ENCODE measurements at regions not wholly inside any gene's neighbourhood (a gene's known extent, or its start where the extent isn't known, plus 50 kb on each side); places are given as distances from the start of the nearest gene placed in this dataset.

- CTCF ChIA-PET = no interaction called here
- Histone ChIP-seq H3K27me3 (ENCODE audit: control insufficient read depth, insufficient read depth, low read length) (no peaks in the 10 kb centered on the region), H3K27ac (ENCODE audit: low read depth, low read length) (no peak overlapping the region), H3K4me3 (ENCODE audit: low read depth, low read length) (no peak overlapping the region), H3K9me3 (ENCODE audit: control insufficient read depth, insufficient read depth, low read length) (no peaks in the 10 kb centered on the region)
- DNase-seq (ENCODE audit: low read depth, low spot score) = no peak
- POLR2A ChIA-PET = no interaction called here
- no peak for TF ChIP-seq CTCF (IDR thresholded peaks at IDR 0.05; ENCODE audit: low read depth, low read length)
These were observed 161.8 kb downstream of the IBTK start for GRCh38 chr6:82085701-82086100.

DNA sequence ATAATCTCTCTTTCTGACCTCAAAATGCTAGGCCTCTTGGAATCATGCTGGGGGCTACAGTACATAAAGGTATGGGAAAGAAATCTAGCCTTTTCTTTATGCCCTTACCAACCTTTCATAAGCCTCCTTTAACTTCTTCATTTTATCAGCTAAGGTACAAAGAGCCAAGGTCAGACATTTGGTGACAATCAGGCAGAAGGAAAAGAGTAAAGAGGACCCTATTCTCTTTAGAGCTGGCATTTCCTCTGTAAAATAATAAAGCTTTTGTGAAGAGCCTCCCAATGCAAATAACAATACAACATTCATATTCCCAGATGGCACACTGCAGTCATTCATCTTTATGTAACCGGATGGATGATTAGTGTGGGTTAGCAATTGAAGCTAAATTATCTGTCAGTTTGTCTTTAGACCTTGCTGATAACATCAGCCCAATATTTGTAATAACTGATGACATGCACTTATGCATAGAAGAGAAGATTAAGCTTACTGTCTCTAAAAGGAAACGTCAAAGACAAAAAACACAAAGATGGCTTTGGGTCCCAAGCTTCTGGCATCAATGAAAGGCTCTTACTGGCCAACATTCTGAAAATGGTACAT lies 163.1 kb downstream of the IBTK start:
- H3K9me3 ChIP-seq (ENCODE audit: control insufficient read depth, insufficient read depth, low read length) = no peaks in the 10 kb centered on the region
- H3K4me3 ChIP-seq (ENCODE audit: low read depth, low read length) = no peak overlapping the region
- no peak for TF ChIP-seq CTCF (IDR thresholded peaks at IDR 0.05; ENCODE audit: low read depth, low read length)
- H3K27me3 ChIP-seq (ENCODE audit: control insufficient read depth, insufficient read depth, low read length) = no peaks in the 10 kb centered on the region
- CTCF ChIA-PET = interaction anchor here (1.0 kb wide), 1 partner anchor 78 kb away, joined by 3 read pairs; no protein-coding TSS in a partner anchor
- POLR2A ChIA-PET = no interaction called here
- DNase-seq (ENCODE audit: low read depth, low spot score) = no peak
- H3K27ac ChIP-seq (ENCODE audit: low read depth, low read length) = no peak overlapping the region

- ChIA-PET POLR2A (no interaction called here), CTCF (no interaction called here)
- H3K4me3 ChIP-seq (ENCODE audit: low read depth, low read length) = no peak overlapping the region
- DNase-seq (ENCODE audit: low read depth, low spot score) = no peak
- no peaks in the 10 kb centered on the region for H3K27me3 ChIP-seq (ENCODE audit: control insufficient read depth, insufficient read depth, low read length)
- TF ChIP-seq CTCF (IDR thresholded peaks at IDR 0.05; ENCODE audit: low read depth, low read length) = no peak
- no peak overlapping the region for H3K27ac ChIP-seq (ENCODE audit: low read depth, low read length)
- H3K9me3 ChIP-seq (ENCODE audit: control insufficient read depth, insufficient read depth, low read length) = no peaks in the 10 kb centered on the region
These were observed 163.9 kb downstream of the IBTK start for GRCh38 chr6:82083646-82084045.

DNA sequence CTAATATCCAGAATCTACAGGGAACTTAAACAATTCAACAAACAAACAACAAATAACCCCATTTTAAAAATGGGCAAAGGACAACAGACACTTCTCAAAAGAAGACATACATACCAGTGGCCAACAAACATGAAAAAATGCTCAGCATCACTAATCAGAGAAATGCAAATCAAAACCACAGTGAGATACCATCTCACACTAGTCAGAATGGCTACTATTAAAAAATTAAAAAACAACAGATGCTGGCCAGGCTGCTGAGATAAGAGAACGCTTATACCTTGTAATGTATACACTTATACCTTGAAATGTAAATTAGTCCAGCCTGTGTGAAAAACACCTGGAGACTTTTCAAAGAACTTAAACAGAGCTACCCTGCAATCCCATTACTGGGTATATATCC lies 166.8 kb downstream of the IBTK start:
- H3K4me3 ChIP-seq (ENCODE audit: low read depth, low read length) = no peak overlapping the region
- ChIA-PET CTCF (no interaction called here), POLR2A (no interaction called here)
- TF ChIP-seq CTCF (IDR thresholded peaks at IDR 0.05; ENCODE audit: low read depth, low read length) = no peak
- DNase-seq (ENCODE audit: low read depth, low spot score) = no peak
- H3K9me3 ChIP-seq (ENCODE audit: control insufficient read depth, insufficient read depth, low read length) = no peaks in the 10 kb centered on the region
- no peaks in the 10 kb centered on the region for H3K27me3 ChIP-seq (ENCODE audit: control insufficient read depth, insufficient read depth, low read length)
- H3K27ac ChIP-seq (ENCODE audit: low read depth, low read length) = no peak overlapping the region

DNA sequence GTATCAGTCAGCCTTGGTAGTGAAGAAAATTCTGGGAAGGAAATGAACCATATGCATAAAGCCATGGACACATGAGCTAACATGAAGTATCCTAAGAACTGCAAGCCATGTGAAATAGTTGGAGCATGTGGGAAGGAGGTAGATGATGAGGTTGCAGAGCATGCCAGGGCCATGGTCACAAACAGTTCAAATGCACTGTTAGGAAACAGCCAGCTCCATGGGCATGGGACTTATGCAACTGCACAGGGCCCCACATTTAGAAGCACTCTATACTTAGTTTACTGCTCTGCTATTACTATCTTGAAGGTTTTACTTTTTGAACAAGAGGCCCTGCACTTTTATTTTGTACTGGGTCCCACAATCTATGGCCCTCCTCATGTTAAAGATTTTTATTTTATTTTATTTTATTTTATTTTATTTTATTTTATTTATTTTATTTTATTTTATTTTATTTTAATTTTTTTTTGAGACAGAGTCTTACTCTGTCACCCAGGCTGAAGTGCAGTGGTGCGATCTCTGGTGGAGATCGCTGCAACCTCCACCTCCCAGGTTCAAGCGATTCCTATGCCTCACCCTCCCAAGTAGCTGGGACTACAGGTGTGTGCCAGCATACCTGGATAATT lies 169.1 kb downstream of the IBTK start:
- POLR2A ChIA-PET = no interaction called here
- Histone ChIP-seq H3K9me3 (ENCODE audit: control insufficient read depth, insufficient read depth, low read length) (no peaks in the 10 kb centered on the region), H3K4me3 (ENCODE audit: low read depth, low read length) (no peak overlapping the region), H3K27me3 (ENCODE audit: control insufficient read depth, insufficient read depth, low read length) (no peaks in the 10 kb centered on the region), H3K27ac (ENCODE audit: low read depth, low read length) (no peak overlapping the region)
- TF ChIP-seq CTCF (IDR thresholded peaks at IDR 0.05; ENCODE audit: low read depth, low read length) = no peak
- CTCF ChIA-PET = no interaction called here
- DNase-seq (ENCODE audit: low read depth, low spot score) = no peak

All from AG04450 (cell line).